GM12892 (cell line): ENCODE measurements at regions not wholly inside any gene's neighbourhood (a gene's known extent, or its start where the extent isn't known, plus 50 kb on each side); places are given as distances from the start of the nearest gene placed in this dataset.

ENCODE experiments used
- POLR2A ChIP-seq: IDR thresholded peaks from 2 replicates; pipeline ENCODE4 v1.6.1; 2011; ENCODE audit warnings: low read depth, low read length, control low read depth
- POLR2AphosphoS5 ChIP-seq: IDR thresholded peaks from 2 replicates; pipeline ENCODE4 v1.6.1; 2011; ENCODE audit warnings: low read depth, low read length, control low read depth

- TF ChIP-seq POLR2A (no peak), POLR2AphosphoS5 (no peak)
Observed at GRCh38 chr10:128833671-128834070, 633.4 kb upstream of the MGMT start.
